Hepatocyte (in vitro differentiated cells): ENCODE measurements at regions not wholly inside any gene's neighbourhood (a gene's known extent, or its start where the extent isn't known, plus 50 kb on each side); places are given as distances from the start of the nearest gene placed in this dataset.

Source experiments
- DNase-seq: peaks from one replicate; pipeline ENCODE4 v3.0.0-alpha.2; 2016; ENCODE audit warnings: low spot score
- H2AFZ ChIP-seq: fragments of 200-600 bp; sonication (generic); 2 replicates; pipeline ENCODE4 v1.6.0; 2016; ENCODE audit warnings: antibody characterized with exemption, mild to moderate bottlenecking
- H3K27ac ChIP-seq: fragments of 200-600 bp; sonication (generic); 2 replicates; pipeline ENCODE4 v1.5.1; 2016; ENCODE audit warnings: mild to moderate bottlenecking
- H3K27me3 ChIP-seq: fragments of 200-600 bp; sonication (generic); 2 replicates; pipeline ENCODE4 v1.6.1; 2016
- H3K36me3 ChIP-seq: fragments of 200-600 bp; sonication (generic); replicated peaks from 2 replicates; pipeline ENCODE4 v1.5.1; 2016; ENCODE audit warnings: low read depth; ENCODE audit not compliant: insufficient read depth
- H3K4me1 ChIP-seq: fragments of 200-600 bp; sonication (generic); 2 replicates; pipeline ENCODE4 v1.5.1; 2016; ENCODE audit warnings: mild to moderate bottlenecking, moderate library complexity; ENCODE audit not compliant: insufficient read depth
- H3K4me2 ChIP-seq: fragments of 200-600 bp; sonication (generic); 2 replicates; pipeline ENCODE4 v1.6.0; 2016
- H3K4me3 ChIP-seq: fragments of 200-600 bp; sonication (generic); 2 replicates; pipeline ENCODE4 v1.5.1; 2016; ENCODE audit warnings: mild to moderate bottlenecking
- H3K79me2 ChIP-seq: fragments of 200-600 bp; sonication (generic); 2 replicates; pipeline ENCODE4 v1.6.0; 2017; ENCODE audit warnings: mild to moderate bottlenecking
- H3K9me2 ChIP-seq: fragments of 200-600 bp; sonication (generic); replicated peaks from 2 replicates; pipeline ENCODE4 v1.6.0; 2017; ENCODE audit warnings: mild to moderate bottlenecking; ENCODE audit not compliant: insufficient read depth
- H3K9me3 ChIP-seq: fragments of 200-600 bp; sonication (generic); 2 replicates; pipeline ENCODE4 v1.5.1; 2016; ENCODE audit warnings: low read depth, mild to moderate bottlenecking
- H4K20me1 ChIP-seq: fragments of 200-600 bp; sonication (generic); 2 replicates; pipeline ENCODE4 v1.6.0; 2016; ENCODE audit warnings: mild to moderate bottlenecking; ENCODE audit not compliant: insufficient read depth, poor library complexity, severe bottlenecking
- CTCF ChIP-seq: fragments of 200-600 bp; sonication (generic); IDR thresholded peaks from 2 replicates; pipeline ENCODE4 v1.5.1; 2016; ENCODE audit warnings: antibody characterized with exemption, mild to moderate bottlenecking; ENCODE audit not compliant: poor library complexity
- EZH2 ChIP-seq: fragments of 200-600 bp; sonication (generic); IDR thresholded peaks from 2 replicates; pipeline ENCODE4 v1.6.1; 2016; ENCODE audit warnings: antibody characterized with exemption, mild to moderate bottlenecking, borderline replicate concordance
- EZH2phosphoT487 ChIP-seq: fragments of 200-600 bp; sonication (generic); IDR thresholded peaks from one replicate; pipeline ENCODE4 v1.6.1; 2018; ENCODE audit warnings: antibody characterized with exemption, mild to moderate bottlenecking, low read depth, moderate library complexity; ENCODE audit not compliant: unreplicated experiment, severe bottlenecking
- WGBS: methylation state at CpG from one replicate; pipeline ENCODE4 v1.1.6; 2016; ENCODE audit warnings: low lambda C conversion rate; ENCODE audit errors: missing lambda C conversion rate; 5-methylcytosine and 5-hydroxymethylcytosine counted together

GRCh38 chr9:99300603-99301002 lies 78.5 kb downstream of the SEC61B start:
- Histone ChIP-seq H3K4me3 (no peak overlapping the region), H3K9me2 (no peaks in the 10 kb centered on the region), H3K9me3 (no peaks in the 10 kb centered on the region), H4K20me1 (no peaks in the 10 kb centered on the region), H2AFZ (no peak overlapping the region), H3K4me1 (no peaks in the 10 kb centered on the region), H3K36me3 (no peaks in the 10 kb centered on the region), H3K27ac (no peak overlapping the region), H3K27me3 (peaks cover 5% of the 10 kb centered on the region), H3K79me2 (no peaks in the 10 kb centered on the region), H3K4me2 (no peak overlapping the region)
- no peak for TF ChIP-seq EZH2phosphoT487
- TF ChIP-seq EZH2: no peak
- no peak for TF ChIP-seq CTCF
- 64% methylated on average over 3 of the region's 3 CpGs for WGBS
- no peak for DNase-seq

GRCh38 chr9:99303177-99303576 lies 81.1 kb downstream of the SEC61B start:
- H3K36me3 ChIP-seq: no peaks in the 10 kb centered on the region
- no peak for TF ChIP-seq EZH2phosphoT487
- no peak for TF ChIP-seq CTCF
- TF ChIP-seq EZH2: no peak
- H3K79me2 ChIP-seq: no peaks in the 10 kb centered on the region
- no peak overlapping the region for H3K4me2 ChIP-seq
- no peak overlapping the region for H3K4me3 ChIP-seq
- no peak overlapping the region for H3K27ac ChIP-seq
- H3K9me2 ChIP-seq: no peaks in the 10 kb centered on the region
- no peaks in the 10 kb centered on the region for H4K20me1 ChIP-seq
- 85% methylated on average over 6 of the region's 6 CpGs for WGBS
- H3K27me3 ChIP-seq: no peaks in the 10 kb centered on the region
- no peak for DNase-seq
- no peaks in the 10 kb centered on the region for H3K4me1 ChIP-seq
- H3K9me3 ChIP-seq: no peaks in the 10 kb centered on the region
- H2AFZ ChIP-seq: no peak overlapping the region

GRCh38 chr9:99305124-99305523 lies 83.0 kb downstream of the SEC61B start:
- H2AFZ ChIP-seq: no peak overlapping the region
- no peaks in the 10 kb centered on the region for H3K27me3 ChIP-seq
- no peaks in the 10 kb centered on the region for H4K20me1 ChIP-seq
- no peak for TF ChIP-seq EZH2phosphoT487
- 93% methylated on average over 8 of the region's 8 CpGs for WGBS
- DNase-seq: no peak
- no peaks in the 10 kb centered on the region for H3K79me2 ChIP-seq
- no peaks in the 10 kb centered on the region for H3K9me3 ChIP-seq
- no peaks in the 10 kb centered on the region for H3K9me2 ChIP-seq
- no peak overlapping the region for H3K4me2 ChIP-seq
- H3K4me1 ChIP-seq: no peaks in the 10 kb centered on the region
- no peak overlapping the region for H3K4me3 ChIP-seq
- no peak overlapping the region for H3K27ac ChIP-seq
- H3K36me3 ChIP-seq: no peaks in the 10 kb centered on the region

GRCh38 chr9:99305820-99306811 lies 84.0 kb downstream of the SEC61B start:
- Histone ChIP-seq H3K9me3 (no peaks in the 10 kb centered on the region), H3K79me2 (no peaks in the 10 kb centered on the region), H3K36me3 (no peaks in the 10 kb centered on the region), H3K4me3 (no peak overlapping the region), H3K4me1 (no peaks in the 10 kb centered on the region), H3K27me3 (no peaks in the 10 kb centered on the region), H4K20me1 (no peaks in the 10 kb centered on the region), H3K27ac (no peak overlapping the region), H2AFZ (no peak overlapping the region), H3K9me2 (no peaks in the 10 kb centered on the region), H3K4me2 (no peak overlapping the region)
- TF ChIP-seq EZH2: no peak
- no peak for TF ChIP-seq CTCF
- TF ChIP-seq EZH2phosphoT487: no peak
- 94% methylated on average over 40 of the region's 41 CpGs for WGBS
- no peak for DNase-seq
